Right lobe of liver (tissue), 6 donors: ENCODE measurements at regions not wholly inside any gene's neighbourhood (a gene's known extent, or its start where the extent isn't known, plus 50 kb on each side); places are given as distances from the start of the nearest gene placed in this dataset.
"Not testable (repeated sequence)": the region's sequence is repeated elsewhere in the genome, so short reads cannot be mapped to it uniquely, and the experiment has no call there.

Experiments used
- ATAC-seq, 4 donors: fragments of 200-7000 bp; cut with Tn5 transposase; one replicate each; pipeline ENCODE4 v1.9.1; 2020; ENCODE audit warnings: mild to moderate bottlenecking in 4 of 4, moderate library complexity in 4 of 4
- DNase-seq, 3 donors: peaks; one replicate each; pipeline ENCODE4 v3.0.0-alpha.2; 2020
- H3K27ac ChIP-seq, 3 donors: fragments of 200-600 bp; one replicate each; pipeline ENCODE4 v1.8.0; 2022
- H3K27me3 ChIP-seq, 2 donors: fragments of 200-600 bp; one replicate each; pipeline ENCODE4 v1.8.0; 2022
- H3K36me3 ChIP-seq, 4 donors: fragments of 200-600 bp; sonication (generic) in 1 of 4; one replicate each; pipeline versions ENCODE4 v1.5.1 to v1.8.0; 2017 to 2022; ENCODE audit warnings: control low read depth in 1 of 4
- H3K4me1 ChIP-seq, 4 donors: fragments of 200-600 bp; sonication (generic) in 1 of 4; one replicate each; pipeline versions ENCODE4 v1.5.1 to v1.8.0; 2017 to 2022; ENCODE audit warnings: control low read depth in 1 of 4
- H3K4me3 ChIP-seq, 3 donors: fragments of 200-600 bp; one replicate each; pipeline ENCODE4 v1.8.0; 2022
- H3K9me3 ChIP-seq, 4 donors: fragments of 200-600 bp; sonication (generic) in 1 of 4; one replicate each; pipeline versions ENCODE4 v1.5.1 to v1.8.0; 2017 to 2022; ENCODE audit warnings: control low read depth in 1 of 4
- POLR2A ChIP-seq: fragments of 450-650 bp; IDR thresholded peaks from one replicate; pipeline ENCODE4 v1.6.1; 2017; ENCODE audit warnings: antibody characterized with exemption, mild to moderate bottlenecking
- WGBS: methylation state at CpG from one replicate; pipeline ENCODE4 v1.1.6; 2018; ENCODE audit warnings: low coverage, low lambda C conversion rate; ENCODE audit not compliant: insufficient coverage; ENCODE audit errors: missing lambda C conversion rate; 5-methylcytosine and 5-hydroxymethylcytosine counted together
- intact Hi-C, 2 donors: fragments of 100-400 bp; cut with DNase I; formaldehyde crosslinking; loops; one replicate each; pipeline versions ENCODE4 v1.11.2 to v1.14.1; 2022
- TF ChIP-seq, protein P1 (sequence below), 4 donors: fragments of 200-600 bp in 3 of 4; fragments of 450-650 bp in 1 of 4; IDR thresholded peaks; one replicate each; pipeline versions ENCODE4 v1.5.1 to v1.8.0; 2016 to 2022; ENCODE audit warnings: antibody characterized with exemption in 4 of 4, mild to moderate bottlenecking in 2 of 4
- donor health status: DM: no; HTN: yes; CAD: no.
- donor health status: DM: no; HTN: no; CAD: no.
- donor health status: DM: no; HTN: no; CAD: no.
- donor health status: DM: no; HTN: yes; CAD: no.
- donor health status: DM: no; HTN: yes; CAD: no.

DNA sequence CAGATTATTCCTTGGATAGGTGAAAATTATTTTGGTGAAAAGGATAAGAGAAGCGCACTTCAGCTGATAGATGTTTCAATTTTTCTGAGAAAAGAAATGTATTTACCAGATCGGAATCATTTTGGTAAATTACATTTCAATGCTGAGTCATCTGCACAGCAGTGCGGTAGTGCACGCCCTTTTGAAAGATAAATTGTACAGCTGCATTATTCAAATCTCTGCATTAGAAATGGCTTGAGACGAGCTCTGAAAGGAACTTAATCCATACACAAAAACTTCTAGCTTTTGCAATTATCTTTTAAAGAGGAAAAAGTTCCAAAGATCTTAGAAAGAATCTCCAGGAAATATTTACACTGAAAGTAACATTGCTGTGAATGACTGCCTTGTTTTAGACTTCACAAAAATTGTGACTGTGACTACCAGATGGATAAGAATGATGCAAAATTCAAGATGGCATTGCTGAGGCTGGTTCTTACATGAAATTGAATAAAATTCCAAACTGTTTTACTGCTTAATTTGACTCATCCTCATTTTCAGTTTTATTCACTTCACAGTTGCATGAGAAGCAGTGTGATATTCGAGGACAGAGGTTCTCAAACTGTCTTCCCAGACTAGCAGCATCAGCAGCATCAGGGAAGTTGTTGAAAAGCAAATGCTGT lies 161.7 kb downstream of the RND3 start:
- DNase-seq (no peak), ATAC-seq (no peak)
- H3K4me1 ChIP-seq, result peaks cover 0 to 6% (median 2%) of the 10 kb centered on the region in 4 donors
- 88% methylated on average over 6 of the region's 6 CpGs for WGBS
- intact Hi-C loops, result no loop called here
- H3K36me3 ChIP-seq, result no peaks in the 10 kb centered on the region
- TF ChIP-seq POLR2A, result no peak
- TF ChIP-seq, protein P1, sequence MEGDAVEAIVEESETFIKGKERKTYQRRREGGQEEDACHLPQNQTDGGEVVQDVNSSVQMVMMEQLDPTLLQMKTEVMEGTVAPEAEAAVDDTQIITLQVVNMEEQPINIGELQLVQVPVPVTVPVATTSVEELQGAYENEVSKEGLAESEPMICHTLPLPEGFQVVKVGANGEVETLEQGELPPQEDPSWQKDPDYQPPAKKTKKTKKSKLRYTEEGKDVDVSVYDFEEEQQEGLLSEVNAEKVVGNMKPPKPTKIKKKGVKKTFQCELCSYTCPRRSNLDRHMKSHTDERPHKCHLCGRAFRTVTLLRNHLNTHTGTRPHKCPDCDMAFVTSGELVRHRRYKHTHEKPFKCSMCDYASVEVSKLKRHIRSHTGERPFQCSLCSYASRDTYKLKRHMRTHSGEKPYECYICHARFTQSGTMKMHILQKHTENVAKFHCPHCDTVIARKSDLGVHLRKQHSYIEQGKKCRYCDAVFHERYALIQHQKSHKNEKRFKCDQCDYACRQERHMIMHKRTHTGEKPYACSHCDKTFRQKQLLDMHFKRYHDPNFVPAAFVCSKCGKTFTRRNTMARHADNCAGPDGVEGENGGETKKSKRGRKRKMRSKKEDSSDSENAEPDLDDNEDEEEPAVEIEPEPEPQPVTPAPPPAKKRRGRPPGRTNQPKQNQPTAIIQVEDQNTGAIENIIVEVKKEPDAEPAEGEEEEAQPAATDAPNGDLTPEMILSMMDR (IDR thresholded peaks at IDR 0.05), result no peak
- no peak overlapping the region for H3K27ac ChIP-seq
- no peaks in the 10 kb centered on the region for H3K27me3 ChIP-seq
- no peaks in the 10 kb centered on the region for H3K9me3 ChIP-seq
- H3K4me3 ChIP-seq, result no peak overlapping the region

DNA sequence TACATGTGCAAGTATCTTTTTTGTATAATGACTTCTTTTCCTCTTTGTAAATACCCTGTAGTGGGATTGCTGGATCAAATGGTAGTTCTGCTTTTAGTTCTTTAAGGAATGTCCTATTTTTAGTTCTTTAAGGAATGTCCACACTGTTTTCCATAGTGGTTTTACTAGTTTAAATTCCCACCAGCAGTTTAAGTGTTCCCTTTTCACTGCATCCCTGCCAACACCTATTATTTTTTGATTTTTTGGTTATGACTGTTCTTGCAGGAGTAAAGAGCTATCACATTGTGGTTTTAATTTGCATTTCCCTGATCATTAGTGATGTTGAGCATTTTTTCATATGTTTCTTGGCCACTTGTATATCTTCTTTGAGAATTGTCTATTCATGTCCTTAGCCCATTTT lies 164.4 kb downstream of the RND3 start:
- peaks cover 0 to 22% (median 3%) of the 10 kb centered on the region in 4 donors for H3K4me1 ChIP-seq

DNA sequence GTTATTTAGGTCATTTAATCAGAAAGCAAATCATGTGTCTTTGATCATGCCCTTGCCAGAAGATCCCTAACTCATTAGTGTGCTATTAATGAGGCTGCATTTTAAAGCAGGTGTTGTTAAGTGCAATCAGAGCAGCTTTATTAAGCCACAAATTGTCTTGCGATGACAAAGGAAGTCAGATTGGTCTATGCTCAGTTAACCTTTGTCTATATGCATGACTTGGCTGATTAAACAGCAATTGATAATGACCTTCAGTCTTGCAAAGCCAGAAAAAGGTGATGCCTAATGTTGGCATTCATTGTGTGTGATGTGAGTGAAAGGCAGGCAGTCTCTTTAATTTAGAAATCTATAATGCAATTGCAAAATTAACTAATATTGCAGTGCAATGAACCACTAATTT lies 166.9 kb downstream of the RND3 start:
- Histone ChIP-seq H3K27ac (no peak overlapping the region), H3K9me3 (peaks cover 0 to 4% (median 0%) of the 10 kb centered on the region in 4 donors), H3K27me3 (no peaks in the 10 kb centered on the region), H3K36me3 (no peaks in the 10 kb centered on the region), H3K4me3 (no peak overlapping the region), H3K4me1 (peaks cover 0 to 22% (median 3%) of the 10 kb centered on the region in 4 donors)
- WGBS, result 8% methylated on average over 1 of the region's 1 CpG
- intact Hi-C loops, result no loop called here
- TF ChIP-seq, protein P1 (IDR thresholded peaks at IDR 0.05), result no peak
- no peak for TF ChIP-seq POLR2A
- DNase-seq (no peak), ATAC-seq (peak in 2 of 4 donors; percentile 22 to 68)

More for the DNA sequence above, 164.4 kb downstream of the RND3 start:
- intact Hi-C loops, DNase-seq, H3K27ac ChIP-seq, H3K9me3 ChIP-seq, H3K4me3 ChIP-seq, H3K27me3 ChIP-seq, H3K36me3 ChIP-seq, ATAC-seq: not testable (repeated sequence)

DNA sequence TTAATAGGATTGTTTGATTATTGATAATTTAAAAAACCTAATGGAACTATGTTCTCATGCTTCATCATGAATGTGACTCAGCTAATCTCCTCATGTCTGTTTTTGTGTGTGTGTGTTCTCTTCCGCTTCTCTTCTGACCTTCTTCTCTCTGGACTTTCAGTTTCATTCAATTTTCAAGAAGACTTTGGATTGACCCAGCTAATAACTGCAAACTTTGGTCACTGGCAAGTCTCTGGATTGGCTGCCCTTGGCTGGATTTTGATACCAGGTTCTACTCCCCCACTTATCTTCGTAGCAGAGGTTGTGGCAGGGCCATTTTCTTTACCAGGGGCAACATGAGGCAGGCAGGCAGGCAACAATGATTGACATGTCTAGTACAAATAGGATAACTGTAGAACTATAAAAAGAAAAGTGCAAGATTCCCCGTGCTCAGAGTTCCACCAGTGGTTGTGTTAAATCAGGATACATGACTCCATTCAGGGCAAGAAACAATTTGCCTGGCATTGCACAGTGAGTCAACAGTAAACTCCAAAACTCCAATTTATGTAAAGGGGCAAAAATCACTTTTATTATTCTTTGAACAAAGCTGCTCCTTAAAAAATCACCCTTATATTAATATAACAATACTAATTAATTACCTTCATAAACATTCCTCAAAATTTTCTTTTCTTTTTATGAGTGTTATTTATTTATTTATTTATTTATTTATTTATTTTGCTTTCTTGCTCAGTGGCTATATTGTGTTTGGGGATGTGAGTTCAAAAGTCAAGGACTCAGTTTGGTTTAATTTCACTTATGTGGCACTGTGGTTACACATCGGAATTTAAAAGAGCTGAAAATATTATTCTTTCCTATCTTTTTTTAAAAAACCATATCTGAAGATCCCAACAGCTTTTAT lies 167.6 kb downstream of the RND3 start:
- H3K4me1 ChIP-seq, result peaks cover 0 to 22% (median 3%) of the 10 kb centered on the region in 4 donors
- H3K9me3 ChIP-seq, result peaks cover 0 to 4% (median 0%) of the 10 kb centered on the region in 4 donors
- no peaks in the 10 kb centered on the region for H3K36me3 ChIP-seq
- TF ChIP-seq POLR2A, result no peak
- TF ChIP-seq, protein P1 (IDR thresholded peaks at IDR 0.05), result no peak
- DNase-seq (no peak), ATAC-seq (peak; percentile 51 to 73 (median 66))
- no peaks in the 10 kb centered on the region for H3K27me3 ChIP-seq
- H3K27ac ChIP-seq, result peak overlapping the region in 1 of 3 donors; percentile 14
- intact Hi-C loops, result no loop called here
- H3K4me3 ChIP-seq, result peak overlapping the region in 1 of 3 donors; percentile 7
- 38% methylated on average over 4 of the region's 4 CpGs for WGBS

DNA sequence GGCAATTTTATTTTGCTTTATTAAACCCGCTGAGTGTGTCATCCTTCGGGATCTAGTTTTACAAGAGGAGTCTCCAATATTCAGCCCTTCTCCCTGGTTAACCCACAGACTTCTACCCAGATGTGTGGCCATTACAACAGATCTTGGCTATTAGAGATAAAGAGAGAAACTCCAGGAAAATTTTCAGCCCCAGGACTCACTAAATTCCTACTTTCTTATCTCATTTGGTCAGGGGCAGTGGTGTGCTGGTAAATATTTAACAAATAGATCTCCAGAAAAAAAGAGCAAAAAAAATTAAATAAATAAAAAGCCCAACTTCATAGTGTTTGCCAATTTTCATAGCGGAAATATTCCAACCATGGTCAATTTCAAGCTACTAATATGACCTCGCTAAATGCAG lies 168.4 kb downstream of the RND3 start:
- H3K4me3 ChIP-seq, result peak overlapping the region in 1 of 3 donors; percentile 7
- intact Hi-C loops, result no loop called here
- peak overlapping the region in 1 of 3 donors; percentile 14 for H3K27ac ChIP-seq
- H3K9me3 ChIP-seq, result peaks cover 0 to 4% (median 0%) of the 10 kb centered on the region in 4 donors
- peak; percentile 54 to 88 (median 70) for ATAC-seq
- TF ChIP-seq, protein P1 (IDR thresholded peaks at IDR 0.05), result no peak
- TF ChIP-seq POLR2A, result no peak
- WGBS, result 46% methylated on average over 4 of the region's 4 CpGs
- H3K4me1 ChIP-seq, result peaks cover 0 to 22% (median 3%) of the 10 kb centered on the region in 4 donors
- DNase-seq, result no peak
- no peaks in the 10 kb centered on the region for H3K27me3 ChIP-seq
- no peaks in the 10 kb centered on the region for H3K36me3 ChIP-seq
